ENCODE measurements at regions not wholly inside any gene's neighbourhood (a gene's known extent, or its start where the extent isn't known, plus 50 kb on each side); places are given as distances from the start of the nearest gene placed in this dataset.

- DNase-seq (ENCODE audit: insufficient read length, low spot score): no peak
- TF ChIP-seq CTCF (IDR thresholded peaks at IDR 0.05; ENCODE audit: insufficient read depth, missing control alignments): no peak
- FAIRE-seq: no peak
Measured at GRCh38 chr11:112526699-112527416, 266.2 kb upstream of the PLET1 start.

GRCh38 chr11:112529071-112529470 is 268.4 kb upstream of the PLET1 start:
- DNase-seq (ENCODE audit: insufficient read length, low spot score) (no peak), FAIRE-seq (no peak)
- TF ChIP-seq CTCF (IDR thresholded peaks at IDR 0.05; ENCODE audit: insufficient read depth, missing control alignments): no peak

- FAIRE-seq (no peak), DNase-seq (ENCODE audit: insufficient read length, low spot score) (no peak)
- TF ChIP-seq CTCF (IDR thresholded peaks at IDR 0.05; ENCODE audit: insufficient read depth, missing control alignments): no peak
Measured at GRCh38 chr11:112532506-112532905, 271.8 kb upstream of the PLET1 start.

- no peak for DNase-seq (ENCODE audit: insufficient read length, low spot score)
- TF ChIP-seq CTCF (IDR thresholded peaks at IDR 0.05; ENCODE audit: insufficient read depth, missing control alignments): no peak
- FAIRE-seq: no peak
Measured at GRCh38 chr11:112533682-112534081, 273.0 kb upstream of the PLET1 start.

GRCh38 chr11:112534208-112534607 is 273.5 kb upstream of the PLET1 start:
- FAIRE-seq: no peak
- no peak for DNase-seq (ENCODE audit: insufficient read length, low spot score)
- no peak for TF ChIP-seq CTCF (IDR thresholded peaks at IDR 0.05; ENCODE audit: insufficient read depth, missing control alignments)

GRCh38 chr11:112537026-112537425 is 276.4 kb upstream of the PLET1 start:
- no peak for TF ChIP-seq CTCF (IDR thresholded peaks at IDR 0.05; ENCODE audit: insufficient read depth, missing control alignments)
- DNase-seq (ENCODE audit: insufficient read length, low spot score) (no peak), FAIRE-seq (no peak)

- no peak for TF ChIP-seq CTCF (IDR thresholded peaks at IDR 0.05; ENCODE audit: insufficient read depth, missing control alignments)
- no peak for FAIRE-seq
- DNase-seq (ENCODE audit: insufficient read length, low spot score): no peak
Measured at GRCh38 chr11:112537846-112538330, 277.2 kb upstream of the PLET1 start.

All from D721Med (cell line).